NB4 (cell line): ENCODE measurements at regions not wholly inside any gene's neighbourhood (a gene's known extent, or its start where the extent isn't known, plus 50 kb on each side); places are given as distances from the start of the nearest gene placed in this dataset.

Source experiments
- DNase-seq: peaks from one replicate; pipeline ENCODE4 v3.0.0; 2010; ENCODE audit warnings: low read depth
- H3K4me3 ChIP-seq: one replicate; pipeline ENCODE4 v1.5.1; 2011; ENCODE audit warnings: mild to moderate bottlenecking, low read depth, low read length, moderate library complexity
- MAX ChIP-seq: IDR thresholded peaks from 2 replicates; pipeline ENCODE4 v1.6.1; 2011; ENCODE audit warnings: low read depth, low read length
- MYC ChIP-seq: IDR thresholded peaks from 2 replicates; pipeline ENCODE4 v1.6.1; 2011; ENCODE audit warnings: low read depth, low read length
- POLR2A ChIP-seq: IDR thresholded peaks from 2 replicates; pipeline ENCODE4 v1.6.1; 2011; ENCODE audit warnings: mild to moderate bottlenecking; ENCODE audit not compliant: insufficient read length; ENCODE audit errors: extremely low read depth
- TF ChIP-seq, protein P1 (sequence below): IDR thresholded peaks from one replicate; pipeline ENCODE4 v1.5.1; 2012; ENCODE audit warnings: low read depth, low read length

DNA sequence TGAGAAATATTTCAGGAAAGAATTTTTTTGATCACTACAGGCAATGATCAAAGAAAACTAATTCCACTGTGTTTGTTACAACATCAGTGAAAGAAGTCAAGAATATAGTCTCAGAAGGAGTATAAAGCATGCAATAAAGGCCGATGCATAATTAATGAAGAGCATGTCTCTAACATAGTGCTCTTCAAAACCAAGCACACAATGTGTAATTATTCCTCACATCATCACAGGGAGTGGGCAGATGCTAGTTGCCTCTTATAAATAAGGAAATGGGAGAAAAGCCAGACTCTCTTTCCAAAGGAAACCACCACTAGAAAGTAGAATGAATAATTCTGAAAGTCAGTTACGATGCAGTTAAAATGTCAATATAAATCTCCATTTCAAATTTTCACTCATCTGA lies 220.1 kb downstream of the TEX36 start:
- no peak for TF ChIP-seq MYC
- TF ChIP-seq, protein P1, sequence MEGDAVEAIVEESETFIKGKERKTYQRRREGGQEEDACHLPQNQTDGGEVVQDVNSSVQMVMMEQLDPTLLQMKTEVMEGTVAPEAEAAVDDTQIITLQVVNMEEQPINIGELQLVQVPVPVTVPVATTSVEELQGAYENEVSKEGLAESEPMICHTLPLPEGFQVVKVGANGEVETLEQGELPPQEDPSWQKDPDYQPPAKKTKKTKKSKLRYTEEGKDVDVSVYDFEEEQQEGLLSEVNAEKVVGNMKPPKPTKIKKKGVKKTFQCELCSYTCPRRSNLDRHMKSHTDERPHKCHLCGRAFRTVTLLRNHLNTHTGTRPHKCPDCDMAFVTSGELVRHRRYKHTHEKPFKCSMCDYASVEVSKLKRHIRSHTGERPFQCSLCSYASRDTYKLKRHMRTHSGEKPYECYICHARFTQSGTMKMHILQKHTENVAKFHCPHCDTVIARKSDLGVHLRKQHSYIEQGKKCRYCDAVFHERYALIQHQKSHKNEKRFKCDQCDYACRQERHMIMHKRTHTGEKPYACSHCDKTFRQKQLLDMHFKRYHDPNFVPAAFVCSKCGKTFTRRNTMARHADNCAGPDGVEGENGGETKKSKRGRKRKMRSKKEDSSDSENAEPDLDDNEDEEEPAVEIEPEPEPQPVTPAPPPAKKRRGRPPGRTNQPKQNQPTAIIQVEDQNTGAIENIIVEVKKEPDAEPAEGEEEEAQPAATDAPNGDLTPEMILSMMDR: no peak
- TF ChIP-seq MAX: no peak
- no peak for TF ChIP-seq POLR2A
- DNase-seq: no peak
- H3K4me3 ChIP-seq: no peak overlapping the region

DNA sequence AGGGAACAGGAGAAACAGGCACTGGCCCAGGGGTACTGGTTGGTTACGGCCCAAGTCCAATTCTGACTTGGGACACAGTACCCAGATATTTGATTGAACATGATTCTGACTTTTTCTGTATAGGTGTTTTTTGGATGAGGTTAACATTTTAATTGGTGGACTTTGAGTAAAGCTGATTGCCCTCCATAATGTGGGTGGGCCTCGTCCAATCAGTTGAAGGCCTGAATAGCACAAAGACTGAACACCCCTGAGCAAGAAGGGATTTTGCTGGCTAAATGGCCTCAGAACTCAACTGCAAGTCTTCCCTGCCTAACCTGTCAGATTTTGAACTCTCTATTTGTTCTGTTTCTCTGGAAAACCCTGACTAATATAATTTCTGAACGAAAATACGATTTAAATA lies 222.6 kb downstream of the TEX36 start:
- DNase-seq: no peak
- TF ChIP-seq MAX (no peak), POLR2A (no peak), MYC (no peak)
- TF ChIP-seq, protein P1: no peak
- H3K4me3 ChIP-seq: no peak overlapping the region

- TF ChIP-seq, protein P1: no peak
- no peak for TF ChIP-seq MYC
- TF ChIP-seq POLR2A: no peak
- TF ChIP-seq MAX: no peak
- no peak for DNase-seq
- no peak overlapping the region for H3K4me3 ChIP-seq
Measured at GRCh38 chr10:125457406-125457805, 225.6 kb downstream of the TEX36 start.

- TF ChIP-seq MAX (no peak), MYC (no peak)
- no peak for DNase-seq
- H3K4me3 ChIP-seq: no peak overlapping the region
Measured at GRCh38 chr10:125455855-125456254, 227.1 kb downstream of the TEX36 start.

DNA sequence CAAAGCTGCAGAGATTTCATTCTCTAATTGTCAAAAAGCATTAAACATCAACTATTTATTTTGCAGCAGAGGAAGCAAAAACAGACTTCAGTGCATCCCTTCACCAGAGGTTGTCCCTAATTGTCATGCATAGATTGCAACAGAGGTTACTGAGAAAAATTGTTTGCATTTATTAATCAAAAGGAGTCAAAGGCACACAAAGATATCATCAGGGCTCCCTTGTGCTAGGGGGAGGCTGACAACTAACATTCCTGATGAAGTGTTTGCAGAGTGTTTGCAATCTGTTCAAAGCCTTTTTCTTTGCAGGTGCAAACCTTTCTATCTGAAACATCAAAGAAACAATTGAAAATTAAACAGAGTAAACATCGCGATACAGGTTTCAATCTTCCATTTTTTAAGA lies 227.5 kb downstream of the TEX36 start:
- no peak for TF ChIP-seq POLR2A
- TF ChIP-seq MAX: no peak
- TF ChIP-seq, protein P1: no peak
- TF ChIP-seq MYC: no peak
- DNase-seq: no peak
- H3K4me3 ChIP-seq: no peak overlapping the region

DNA sequence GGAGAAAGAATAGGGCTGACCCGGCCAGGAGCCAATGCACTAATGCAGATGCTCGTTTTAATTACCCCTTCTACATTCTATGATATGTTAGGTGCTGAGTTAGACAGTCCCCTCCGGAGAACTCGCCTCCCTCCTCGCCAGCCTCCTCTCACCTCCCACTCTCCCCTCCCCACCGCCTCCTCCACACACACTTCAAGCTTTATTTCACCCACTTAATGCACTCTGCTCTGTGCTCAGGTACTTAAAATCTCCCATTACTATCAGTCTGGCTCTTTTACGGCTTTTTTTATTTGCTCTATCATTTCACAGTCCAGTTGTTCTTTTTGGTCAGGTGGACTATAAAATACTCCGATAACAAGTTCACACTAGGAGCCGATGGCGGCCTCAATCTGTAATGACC lies 231.6 kb downstream of the TEX36 start:
- H3K4me3 ChIP-seq: no peak overlapping the region
- TF ChIP-seq, protein P1: no peak
- no peak for TF ChIP-seq MYC
- no peak for TF ChIP-seq MAX
- no peak for DNase-seq
